Sigmoid colon (tissue), 6 donors: ENCODE measurements at regions not wholly inside any gene's neighbourhood (a gene's known extent, or its start where the extent isn't known, plus 50 kb on each side); places are given as distances from the start of the nearest gene placed in this dataset.
A peak's percentile ranks its signal among the peaks of the same experiment; 100 is the strongest.

Experiments used
- DNase-seq: peaks from one replicate; pipeline ENCODE4 v3.0.0-alpha.2; 2019
- H3K27ac ChIP-seq, 4 donors: fragments of 200-600 bp; sonication (generic); one replicate each; pipeline ENCODE4 v1.5.1; 2016 to 2019; ENCODE audit warnings: mild to moderate bottlenecking in 1 of 4
- H3K27me3 ChIP-seq, 3 donors: fragments of 200-600 bp; sonication (generic); one replicate each; pipeline ENCODE4 v1.5.1; 2019; ENCODE audit warnings: mild to moderate bottlenecking in 1 of 3
- H3K36me3 ChIP-seq, 4 donors: fragments of 200-600 bp; sonication (generic); one replicate each; pipeline ENCODE4 v1.5.1; 2016 to 2019
- H3K4me1 ChIP-seq, 4 donors: fragments of 200-600 bp; sonication (generic); one replicate each; pipeline ENCODE4 v1.5.1; 2017 to 2019
- H3K4me3 ChIP-seq, 4 donors: fragments of 200-600 bp; sonication (generic); one replicate each; pipeline ENCODE4 v1.5.1; 2017 to 2019; ENCODE audit warnings: mild to moderate bottlenecking in 2 of 4, moderate library complexity in 1 of 4
- H3K9me3 ChIP-seq, 4 donors: fragments of 200-600 bp in 3 of 4; sonication (generic) in 3 of 4; one replicate each; pipeline versions ENCODE4 v1.5.1 to v1.6.1; 2013 to 2019
- EP300 ChIP-seq, 4 donors: sonication (generic); formaldehyde crosslinking; IDR thresholded peaks; one replicate each; pipeline ENCODE4 v1.6.1; 2017; ENCODE audit warnings: antibody characterized with exemption in 4 of 4
- POLR2A ChIP-seq, 2 donors: fragments of 450-650 bp; IDR thresholded peaks; one replicate each; pipeline ENCODE4 v1.6.1; 2016; ENCODE audit warnings: antibody characterized with exemption in 2 of 2, mild to moderate bottlenecking in 2 of 2, moderate library complexity in 2 of 2
- POLR2AphosphoS5 ChIP-seq, 4 donors: sonication (generic); formaldehyde crosslinking; IDR thresholded peaks; one replicate each; pipeline ENCODE4 v1.6.1; 2017; ENCODE audit warnings: antibody characterized with exemption in 4 of 4
- WGBS, 2 donors: extraction: QIAGEN DNeasy Blood & Tissue Kit; methylation state at CpG; one replicate each; pipeline ENCODE4 v1.1.7; 2013; 5-methylcytosine and 5-hydroxymethylcytosine counted together
- intact Hi-C: fragments of 100-400 bp; cut with DNase I; formaldehyde crosslinking; loops from one replicate; pipeline ENCODE4 v1.15.1; 2023
- TF ChIP-seq, protein P1 (sequence below), 4 experiments: fragments of 450-650 bp in 3 of 4; fragments of 200-600 bp in 1 of 4; IDR thresholded peaks; one replicate each; pipeline ENCODE4 v1.5.1; 2016 to 2019; ENCODE audit warnings: antibody characterized with exemption in 4 of 4, mild to moderate bottlenecking in 3 of 4, moderate library complexity in 2 of 4
- donor health status: healthy with polysubstance abuse.
- donor health status: healthy.

DNA sequence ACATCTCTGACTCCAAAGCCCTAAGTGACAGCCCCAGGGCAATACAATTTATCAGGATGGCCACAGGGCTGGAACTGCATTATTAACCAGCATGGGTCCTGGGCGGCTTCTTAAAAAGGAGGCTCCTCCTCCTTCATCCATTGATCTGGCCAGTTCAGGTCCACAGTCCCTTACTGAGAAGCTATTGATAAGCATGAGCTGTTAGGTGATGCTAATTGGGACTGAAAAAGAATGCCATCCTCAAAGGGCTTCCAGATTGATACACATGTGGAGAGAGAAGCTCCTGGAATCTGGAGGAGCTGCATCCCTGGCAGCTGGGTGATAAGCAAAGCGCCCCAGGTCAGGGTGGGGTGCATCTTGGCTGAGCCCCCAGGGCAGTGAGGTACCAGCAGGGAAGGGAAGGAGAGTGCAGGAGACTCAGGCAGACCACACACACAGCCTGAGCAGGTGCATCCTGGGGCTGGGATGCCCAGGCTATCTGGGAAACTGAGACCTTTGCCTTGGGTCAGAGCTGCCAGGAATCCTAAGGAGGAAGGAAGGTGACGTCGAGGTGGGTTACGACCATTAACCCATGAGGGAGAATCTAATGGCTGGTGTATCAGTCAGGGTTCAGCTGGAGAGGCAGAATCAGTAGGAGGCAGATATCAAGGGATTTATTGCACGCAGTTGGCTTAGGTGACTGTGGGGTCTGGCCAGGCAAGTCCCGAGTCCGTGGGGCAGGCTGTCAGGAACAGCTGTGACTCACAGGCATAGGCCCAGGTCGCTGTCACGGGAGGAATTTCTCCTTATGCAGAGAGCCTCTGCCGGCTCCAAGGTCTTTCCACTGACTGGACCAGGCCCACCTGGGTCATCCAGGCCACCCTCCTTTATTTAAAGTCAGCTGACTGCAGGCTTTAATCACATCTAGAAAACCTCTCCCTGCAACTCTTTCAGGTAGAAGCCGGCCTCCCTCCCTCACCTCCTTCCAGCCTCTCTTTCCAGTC is 261.2 kb downstream of the BMP7 start:
- Histone ChIP-seq H3K4me3 (no peak overlapping the region), H3K27me3 (peaks cover 0 to 4% (median 0%) of the 10 kb centered on the region in 3 donors), H3K27ac (no peak overlapping the region), H3K4me1 (peaks cover 0 to 20% (median 14%) of the 10 kb centered on the region in 4 donors), H3K36me3 (no peaks in the 10 kb centered on the region), H3K9me3 (no peaks in the 10 kb centered on the region)
- TF ChIP-seq EP300 (IDR thresholded peaks at IDR 0.05) (no peak), POLR2A (IDR thresholded peaks at IDR 0.05) (no peak), POLR2AphosphoS5 (IDR thresholded peaks at IDR 0.05) (no peak)
- TF ChIP-seq, protein P1, sequence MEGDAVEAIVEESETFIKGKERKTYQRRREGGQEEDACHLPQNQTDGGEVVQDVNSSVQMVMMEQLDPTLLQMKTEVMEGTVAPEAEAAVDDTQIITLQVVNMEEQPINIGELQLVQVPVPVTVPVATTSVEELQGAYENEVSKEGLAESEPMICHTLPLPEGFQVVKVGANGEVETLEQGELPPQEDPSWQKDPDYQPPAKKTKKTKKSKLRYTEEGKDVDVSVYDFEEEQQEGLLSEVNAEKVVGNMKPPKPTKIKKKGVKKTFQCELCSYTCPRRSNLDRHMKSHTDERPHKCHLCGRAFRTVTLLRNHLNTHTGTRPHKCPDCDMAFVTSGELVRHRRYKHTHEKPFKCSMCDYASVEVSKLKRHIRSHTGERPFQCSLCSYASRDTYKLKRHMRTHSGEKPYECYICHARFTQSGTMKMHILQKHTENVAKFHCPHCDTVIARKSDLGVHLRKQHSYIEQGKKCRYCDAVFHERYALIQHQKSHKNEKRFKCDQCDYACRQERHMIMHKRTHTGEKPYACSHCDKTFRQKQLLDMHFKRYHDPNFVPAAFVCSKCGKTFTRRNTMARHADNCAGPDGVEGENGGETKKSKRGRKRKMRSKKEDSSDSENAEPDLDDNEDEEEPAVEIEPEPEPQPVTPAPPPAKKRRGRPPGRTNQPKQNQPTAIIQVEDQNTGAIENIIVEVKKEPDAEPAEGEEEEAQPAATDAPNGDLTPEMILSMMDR (IDR thresholded peaks at IDR 0.05): no peak
- 51 to 63% methylated on average over 12 of the region's 12 CpGs for WGBS, 2 donors
- no peak for DNase-seq
- intact Hi-C loops: loop anchor here (5.0 kb wide), 1 partner anchor 37 kb away; no protein-coding TSS in a partner anchor

DNA sequence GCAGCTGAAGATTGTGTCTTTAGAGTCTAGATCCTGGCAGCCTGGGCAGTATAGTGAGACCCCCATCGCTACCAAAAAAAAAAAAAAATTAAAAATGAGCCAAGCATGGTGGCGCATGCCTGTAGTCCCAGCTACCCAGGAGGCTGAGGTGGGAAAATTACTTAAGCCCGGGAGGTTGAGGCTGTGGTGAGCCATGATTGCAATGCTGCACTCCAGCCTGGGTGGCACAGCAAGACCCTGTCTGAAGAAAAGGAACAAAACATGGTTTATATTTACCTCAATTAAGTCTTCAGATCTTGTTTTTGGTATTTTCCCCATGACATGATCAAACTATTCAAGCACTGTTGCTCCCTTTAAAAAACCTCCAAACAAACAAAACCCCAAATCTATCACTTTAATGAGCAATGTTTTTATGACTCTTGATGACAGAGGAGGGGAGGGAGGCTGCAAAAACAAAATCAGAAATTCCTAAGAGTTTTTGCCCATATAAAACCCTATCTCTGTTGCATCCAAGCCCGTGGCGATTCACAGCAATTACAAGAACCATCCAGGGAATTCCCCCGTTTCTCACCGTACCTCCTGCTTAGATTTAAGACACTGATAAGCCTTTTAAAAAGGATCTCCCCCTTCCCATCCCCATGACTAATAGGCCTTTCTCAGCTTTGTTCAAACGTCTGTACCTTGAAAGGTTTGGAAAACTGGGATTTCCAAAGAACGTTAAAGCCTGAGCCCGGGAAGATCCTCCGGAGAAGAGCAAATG is 259.9 kb downstream of the BMP7 start:
- Histone ChIP-seq H3K27me3 (peaks cover 0 to 4% (median 0%) of the 10 kb centered on the region in 3 donors), H3K36me3 (no peaks in the 10 kb centered on the region), H3K4me1 (peaks cover 0 to 20% (median 14%) of the 10 kb centered on the region in 4 donors), H3K4me3 (no peak overlapping the region), H3K27ac (no peak overlapping the region), H3K9me3 (no peaks in the 10 kb centered on the region)
- WGBS, 2 donors: 30 to 32% methylated on average over 11 of the region's 11 CpGs
- intact Hi-C loops: loop anchor here (5.0 kb wide), 1 partner anchor 36 kb away; no protein-coding TSS in a partner anchor
- DNase-seq: no peak
- TF ChIP-seq POLR2A (IDR thresholded peaks at IDR 0.05) (no peak), POLR2AphosphoS5 (IDR thresholded peaks at IDR 0.05) (no peak), EP300 (IDR thresholded peaks at IDR 0.05) (no peak)
- TF ChIP-seq, protein P1 (IDR thresholded peaks at IDR 0.05): no peak

DNA sequence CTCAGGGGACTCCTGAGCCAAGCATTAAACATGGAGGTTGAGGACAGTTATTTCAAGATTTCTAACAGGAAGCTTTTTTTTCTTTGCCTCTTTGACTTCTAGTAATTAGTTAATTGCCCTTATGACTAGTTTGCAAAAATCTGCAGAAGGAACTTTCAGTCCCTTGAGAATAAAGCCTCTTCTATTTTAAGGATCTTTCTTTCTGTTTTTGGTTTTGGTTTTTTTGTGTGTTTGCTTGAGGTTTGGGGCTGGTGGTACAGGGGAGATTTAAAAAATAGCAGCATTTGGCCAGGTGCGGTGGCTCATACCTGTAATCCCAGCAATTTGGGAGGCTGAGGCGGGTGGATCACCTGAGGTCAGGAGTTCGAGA is 259.3 kb downstream of the BMP7 start:
- H3K27ac ChIP-seq: no peak overlapping the region
- no peak for TF ChIP-seq POLR2A (IDR thresholded peaks at IDR 0.05)
- TF ChIP-seq POLR2AphosphoS5 (IDR thresholded peaks at IDR 0.05): no peak
- TF ChIP-seq EP300 (IDR thresholded peaks at IDR 0.05): no peak
- TF ChIP-seq, protein P1 (IDR thresholded peaks at IDR 0.05): no peak
- intact Hi-C loops: loop anchor here (5.0 kb wide), 1 partner anchor 35 kb away; no protein-coding TSS in a partner anchor
- H3K4me1 ChIP-seq: peaks cover 0 to 20% (median 14%) of the 10 kb centered on the region in 4 donors
- WGBS, 2 donors: 71 to 85% methylated on average over 3 of the region's 3 CpGs
- no peaks in the 10 kb centered on the region for H3K36me3 ChIP-seq
- no peak overlapping the region for H3K4me3 ChIP-seq
- no peaks in the 10 kb centered on the region for H3K9me3 ChIP-seq
- peaks cover 0 to 4% (median 0%) of the 10 kb centered on the region in 3 donors for H3K27me3 ChIP-seq
- no peak for DNase-seq

DNA sequence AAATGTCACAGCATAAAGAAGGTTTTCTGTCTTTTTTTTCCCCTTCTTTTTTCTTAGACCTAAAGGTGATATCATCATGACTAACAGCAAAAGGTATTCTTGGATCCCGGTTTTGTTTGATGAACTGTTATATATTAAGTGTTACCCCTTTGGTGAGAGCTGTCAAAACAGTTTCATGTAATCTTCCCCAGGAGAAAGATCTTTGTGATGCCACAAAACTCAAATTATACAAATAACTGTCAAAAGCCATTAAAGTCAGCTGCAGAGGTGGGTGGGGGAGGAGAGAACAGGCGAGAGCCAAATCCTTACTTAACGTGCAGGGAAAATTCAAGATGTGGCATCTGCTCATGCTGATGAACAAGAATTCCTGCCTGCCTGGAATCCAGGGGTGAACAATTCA is 258.2 kb downstream of the BMP7 start:
- intact Hi-C loops: loop anchor here (5.0 kb wide), 1 partner anchor 34 kb away; no protein-coding TSS in a partner anchor
- no peak overlapping the region for H3K4me3 ChIP-seq
- DNase-seq: no peak
- no peaks in the 10 kb centered on the region for H3K36me3 ChIP-seq
- 16 to 40% methylated on average over 3 of the region's 3 CpGs for WGBS, 2 donors
- peak overlapping the region in 2 of 4 donors; percentile 30 to 57 for H3K27ac ChIP-seq
- H3K9me3 ChIP-seq: no peaks in the 10 kb centered on the region
- peaks cover 0 to 4% (median 0%) of the 10 kb centered on the region in 3 donors for H3K27me3 ChIP-seq
- H3K4me1 ChIP-seq: peaks cover 0 to 20% (median 15%) of the 10 kb centered on the region in 4 donors
- TF ChIP-seq, protein P1 (IDR thresholded peaks at IDR 0.05): no peak
- TF ChIP-seq EP300 (IDR thresholded peaks at IDR 0.05) (peak in 1 of 4 donors; percentile 24), POLR2AphosphoS5 (IDR thresholded peaks at IDR 0.05) (peak in 3 of 4 donors; percentile 7 to 73 (median 63)), POLR2A (IDR thresholded peaks at IDR 0.05) (no peak)
